NCI-H748 treated with DMSO at 0.1 percent for 48 hours (cell line): ENCODE measurements at regions not wholly inside any gene's neighbourhood (a gene's known extent, or its start where the extent isn't known, plus 50 kb on each side); places are given as distances from the start of the nearest gene placed in this dataset.

Source experiments
- DNase-seq: peaks from one replicate; lab custom pipeline; 2025; lab: John Stamatoyannopoulos, UW

- no peak for DNase-seq
Observed at GRCh38 chr6:145486306-145486705, 249.0 kb downstream of the EPM2A start.

- no peak for DNase-seq
Observed at GRCh38 chr6:145489583-145489982, 245.7 kb downstream of the EPM2A start.

GRCh38 chr6:145490068-145490467, 245.3 kb downstream of the EPM2A start:
- DNase-seq: no peak

GRCh38 chr6:145491126-145491525, 244.2 kb downstream of the EPM2A start:
- DNase-seq: no peak

- DNase-seq: no peak
Observed at GRCh38 chr6:145497006-145497405, 238.3 kb downstream of the EPM2A start.

GRCh38 chr6:145498425-145498824, 236.9 kb downstream of the EPM2A start:
- no peak for DNase-seq

- DNase-seq: peak; percentile 50
Observed at GRCh38 chr6:145502416-145502815, 232.9 kb downstream of the EPM2A start.

GRCh38 chr6:145506136-145506535, 229.2 kb downstream of the EPM2A start:
- no peak for DNase-seq

GRCh38 chr6:145506565-145506964, 228.8 kb downstream of the EPM2A start:
- DNase-seq: no peak

GRCh38 chr6:145507239-145507638, 228.1 kb downstream of the EPM2A start:
- DNase-seq: no peak

GRCh38 chr6:145508107-145508506, 227.2 kb downstream of the EPM2A start:
- DNase-seq: no peak

GRCh38 chr6:145517492-145517891, 217.8 kb downstream of the EPM2A start:
- no peak for DNase-seq

- DNase-seq: no peak
Observed at GRCh38 chr6:145525038-145525437, 210.3 kb downstream of the EPM2A start.

GRCh38 chr6:145529582-145529981, 205.7 kb downstream of the EPM2A start:
- DNase-seq: peak; percentile 33

- peak; percentile 35 for DNase-seq
Observed at GRCh38 chr6:145530454-145530853, 204.9 kb downstream of the EPM2A start.

- DNase-seq: peak; percentile 89
Observed at GRCh38 chr6:145531032-145531431, 204.3 kb downstream of the EPM2A start.

- DNase-seq: peak; percentile 69
Observed at GRCh38 chr6:145531822-145532221, 203.5 kb downstream of the EPM2A start.

- DNase-seq: no peak
Observed at GRCh38 chr6:145532361-145532760, 203.0 kb downstream of the EPM2A start.

- DNase-seq: peak; percentile 88
Observed at GRCh38 chr6:145534989-145535388, 200.3 kb downstream of the EPM2A start.

- DNase-seq: no peak
Observed at GRCh38 chr6:145538989-145539388, 196.3 kb downstream of the EPM2A start.

GRCh38 chr6:145539831-145540230, 195.5 kb downstream of the EPM2A start:
- no peak for DNase-seq

GRCh38 chr6:145540741-145541140, 194.6 kb downstream of the EPM2A start:
- no peak for DNase-seq

GRCh38 chr6:145544041-145544440, 191.3 kb downstream of the EPM2A start:
- no peak for DNase-seq

GRCh38 chr6:145544514-145544913, 190.8 kb downstream of the EPM2A start:
- no peak for DNase-seq

- DNase-seq: no peak
Observed at GRCh38 chr6:145546265-145546664, 189.1 kb downstream of the EPM2A start.
